GM23338 (cell line): ENCODE measurements at regions not wholly inside any gene's neighbourhood (a gene's known extent, or its start where the extent isn't known, plus 50 kb on each side); places are given as distances from the start of the nearest gene placed in this dataset.
A peak's percentile ranks its signal among the peaks of the same experiment; 100 is the strongest.

Source experiments
- ATAC-seq: fragments of 200-7000 bp; cut with Tn5 transposase; 3 replicates; pipeline ENCODE4 v1.9.1; 2020
- DNase-seq: peaks from one replicate; pipeline ENCODE4 v3.0.0-alpha.2; 2015; ENCODE audit warnings: low spot score
- H2AFZ ChIP-seq: fragments of 200-600 bp; sonication (generic); 2 replicates; pipeline ENCODE4 v1.8.0; 2016; ENCODE audit warnings: antibody characterized with exemption, mild to moderate bottlenecking, moderate library complexity
- H3F3A ChIP-seq: fragments of 200-600 bp; sonication (generic); replicated peaks from 2 replicates; pipeline ENCODE4 v1.8.0; 2017; ENCODE audit warnings: antibody characterized with exemption, mixed run types, low read depth
- H3K27ac ChIP-seq: fragments of 200-600 bp; sonication (generic); 2 replicates; pipeline ENCODE4 v1.6.1; 2016; ENCODE audit warnings: low read depth
- H3K27me3 ChIP-seq: fragments of 200-600 bp; sonication (generic); 2 replicates; pipeline ENCODE4 v1.8.0; 2016; ENCODE audit warnings: mild to moderate bottlenecking, mixed run types, moderate library complexity; ENCODE audit not compliant: insufficient read depth
- H3K36me3 ChIP-seq: fragments of 200-600 bp; sonication (generic); 2 replicates; pipeline ENCODE4 v1.8.0; 2016; ENCODE audit warnings: mild to moderate bottlenecking; ENCODE audit not compliant: insufficient read depth
- H3K4me1 ChIP-seq: fragments of 200-600 bp; sonication (generic); 2 replicates; pipeline ENCODE4 v1.8.0; 2016; ENCODE audit warnings: mild to moderate bottlenecking, moderate library complexity; ENCODE audit not compliant: insufficient read depth
- H3K4me2 ChIP-seq: fragments of 200-600 bp; sonication (generic); 2 replicates; pipeline ENCODE4 v1.7.1; 2017; ENCODE audit warnings: mixed run types
- H3K4me3 ChIP-seq: fragments of 200-600 bp; sonication (generic); 2 replicates; pipeline ENCODE4 v1.6.1; 2016; ENCODE audit warnings: mixed run types
- H3K79me2 ChIP-seq: fragments of 200-600 bp; sonication (generic); replicated peaks from 2 replicates; pipeline ENCODE4 v1.8.0; 2017; ENCODE audit warnings: mild to moderate bottlenecking; ENCODE audit not compliant: insufficient read depth
- H3K9me2 ChIP-seq: fragments of 200-600 bp; sonication (generic); 2 replicates; pipeline ENCODE4 v1.8.0; 2017; ENCODE audit not compliant: insufficient read depth
- H4K20me1 ChIP-seq: fragments of 200-600 bp; sonication (generic); replicated peaks from 2 replicates; pipeline ENCODE4 v1.8.0; 2017; ENCODE audit warnings: mild to moderate bottlenecking; ENCODE audit not compliant: insufficient read depth
- H3K27ac Mint-ChIP-seq: 2 replicates; pipeline ENCODE4 v1.8.0; 2020; ENCODE audit warnings: inconsistent platforms, mild to moderate bottlenecking, moderate library complexity, mixed read lengths
- H3K27me3 Mint-ChIP-seq: 3 replicates; pipeline ENCODE4 v1.8.0; 2022; ENCODE audit warnings: low read depth, mild to moderate bottlenecking, moderate library complexity, mixed read lengths, inconsistent platforms; ENCODE audit not compliant: insufficient read depth, poor library complexity
- H3K36me3 Mint-ChIP-seq: 3 replicates; pipeline ENCODE4 v1.8.0; 2021; ENCODE audit warnings: low read depth, mild to moderate bottlenecking, inconsistent platforms, moderate library complexity, mixed read lengths
- H3K4me1 Mint-ChIP-seq: 3 replicates; pipeline ENCODE4 v1.8.0; 2020; ENCODE audit warnings: mild to moderate bottlenecking, inconsistent platforms, mixed read lengths
- H3K4me3 Mint-ChIP-seq: 3 replicates; pipeline ENCODE4 v1.8.0; 2021; ENCODE audit warnings: moderate library complexity, mild to moderate bottlenecking, inconsistent platforms, mixed read lengths
- H3K9me3 Mint-ChIP-seq: 3 replicates; pipeline ENCODE4 v1.8.0; 2020; ENCODE audit warnings: moderate library complexity, mild to moderate bottlenecking, inconsistent platforms, mixed read lengths
- CREB1 ChIP-seq: fragments of 250-450 bp; sonication (Bioruptor Pico); IDR thresholded peaks from 2 replicates; pipeline ENCODE4 v1.5.0; 2020; ENCODE audit warnings: low read depth, mild to moderate bottlenecking, moderate library complexity
- CTCF ChIP-seq, 2 experiments: fragments of 200-600 bp in 1 of 2; sonication (generic) in 1 of 2; conservative IDR thresholded peaks; 2 replicates each; pipeline versions ENCODE4 v1.5.1 to v1.6.1; 2016 to 2017; ENCODE audit warnings: antibody characterized with exemption in 2 of 2, low read depth in 2 of 2, mild to moderate bottlenecking in 2 of 2, moderate library complexity in 1 of 2
- EZH2 ChIP-seq: fragments of 200-600 bp; sonication (generic); IDR thresholded peaks from one replicate; pipeline ENCODE4 v1.8.0; 2017; ENCODE audit warnings: antibody characterized with exemption, mild to moderate bottlenecking, low read depth; ENCODE audit not compliant: unreplicated experiment
- EZH2phosphoT487 ChIP-seq: fragments of 200-600 bp; sonication (generic); IDR thresholded peaks from one replicate; pipeline ENCODE4 v1.8.1; 2018; ENCODE audit warnings: antibody characterized with exemption; ENCODE audit not compliant: unreplicated experiment
- JUNB ChIP-seq: IDR thresholded peaks from one replicate; pipeline ENCODE4 v1.6.1; 2016; ENCODE audit warnings: antibody characterized with exemption; ENCODE audit not compliant: unreplicated experiment
- NANOG ChIP-seq: IDR thresholded peaks from 2 replicates; pipeline ENCODE4 v1.6.1; 2016; ENCODE audit warnings: antibody characterized with exemption, borderline replicate concordance
- POLR2AphosphoS5 ChIP-seq: IDR thresholded peaks from 2 replicates; pipeline ENCODE4 v1.6.1; 2016; ENCODE audit warnings: antibody characterized with exemption, low read depth
- REST ChIP-seq: IDR thresholded peaks from one replicate; pipeline ENCODE4 v1.6.1; 2018; ENCODE audit warnings: antibody characterized with exemption; ENCODE audit not compliant: unreplicated experiment
- STAT1 ChIP-seq: IDR thresholded peaks from one replicate; pipeline ENCODE4 v1.6.1; 2016; ENCODE audit warnings: antibody characterized with exemption; ENCODE audit not compliant: unreplicated experiment
- ZNF114 ChIP-seq: fragments of 250-450 bp; sonication (Bioruptor Pico); IDR thresholded peaks from 2 replicates; pipeline ENCODE4 v1.5.0; 2020; ENCODE audit warnings: mild to moderate bottlenecking, moderate library complexity
- ZNF331 ChIP-seq: fragments of 250-450 bp; sonication (Bioruptor Pico); IDR thresholded peaks from 2 replicates; pipeline ENCODE4 v1.5.0; 2020; ENCODE audit warnings: low read depth, mild to moderate bottlenecking, moderate library complexity
- TF ChIP-seq, protein P1 (sequence below): fragments of 250-450 bp; sonication (Bioruptor Pico); IDR thresholded peaks from 2 replicates; pipeline ENCODE4 v1.5.0; 2020; ENCODE audit warnings: mild to moderate bottlenecking, moderate library complexity

DNA sequence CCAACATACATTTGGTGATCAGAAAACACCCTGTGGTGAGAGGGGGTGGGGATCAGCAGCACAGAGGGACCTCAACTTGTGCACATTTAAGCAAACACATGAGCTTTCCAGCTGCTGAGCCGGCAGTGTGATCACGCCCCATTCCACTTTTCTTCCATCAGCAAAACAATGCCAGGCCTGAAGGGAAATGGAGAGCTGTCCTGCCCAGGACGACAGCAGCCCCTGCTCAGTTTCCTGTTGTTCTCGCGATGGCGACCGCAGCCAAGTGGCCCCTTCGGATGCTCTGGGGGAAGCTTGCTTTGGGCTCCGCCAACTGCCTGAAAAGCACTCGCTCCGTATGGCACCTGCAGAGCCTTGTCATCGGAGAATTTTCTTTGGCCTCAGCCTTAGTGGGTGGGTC, 272.3 kb downstream of the FOXL1 start:
- no peaks in the 10 kb centered on the region for H3K4me1 Mint-ChIP-seq
- Histone ChIP-seq H3K36me3 (no peaks in the 10 kb centered on the region), H2AFZ (peak overlapping the region; percentile 72; the same call in 1 of the 2 replicates), H3K4me1 (no peaks in the 10 kb centered on the region), H3K9me2 (peaks cover 4% of the 10 kb centered on the region; the same call in 1 of the 2 replicates), H3K79me2 (no peaks in the 10 kb centered on the region), H3K27ac (no peak overlapping the region), H3K4me2 (no peak overlapping the region), H3K27me3 (no peaks in the 10 kb centered on the region), H3K4me3 (no peak overlapping the region), H3F3A (no peaks in the 10 kb centered on the region), H4K20me1 (no peaks in the 10 kb centered on the region)
- H3K27me3 Mint-ChIP-seq: peaks cover 5% of the 10 kb centered on the region
- no peak for ATAC-seq
- no peak overlapping the region for H3K4me3 Mint-ChIP-seq
- H3K27ac Mint-ChIP-seq: no peak overlapping the region
- H3K9me3 Mint-ChIP-seq: no peaks in the 10 kb centered on the region
- DNase-seq: no peak
- no peak for TF ChIP-seq NANOG
- no peaks in the 10 kb centered on the region for H3K36me3 Mint-ChIP-seq

DNA sequence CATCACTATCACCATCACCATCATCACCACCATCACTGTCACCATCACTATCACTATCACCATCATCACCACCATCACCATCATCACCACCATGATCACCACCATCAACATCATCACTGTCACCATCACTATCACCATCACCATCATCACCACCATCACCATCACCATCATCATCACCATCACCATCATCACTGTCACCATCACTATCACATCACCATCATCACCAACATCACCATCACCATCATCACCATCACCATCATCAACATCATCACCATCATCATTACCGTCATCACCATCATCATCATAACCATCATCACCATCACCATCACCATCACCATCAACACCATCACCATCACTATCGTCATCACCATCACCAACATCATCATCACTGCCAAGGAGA, 273.8 kb downstream of the FOXL1 start:
- DNase-seq: no peak
- Mint-ChIP-seq H3K27ac (no peak overlapping the region), H3K4me1 (no peaks in the 10 kb centered on the region), H3K36me3 (no peaks in the 10 kb centered on the region), H3K4me3 (no peak overlapping the region), H3K9me3 (no peaks in the 10 kb centered on the region), H3K27me3 (peaks cover 5% of the 10 kb centered on the region)
- Histone ChIP-seq H3K4me3 (no peak overlapping the region), H3K4me2 (no peak overlapping the region), H3K36me3 (no peaks in the 10 kb centered on the region), H3K27ac (no peak overlapping the region), H2AFZ (no peak overlapping the region), H3K4me1 (no peaks in the 10 kb centered on the region), H3K27me3 (no peaks in the 10 kb centered on the region), H3K9me2 (peaks cover 4% of the 10 kb centered on the region; the same call in 1 of the 2 replicates), H3F3A (no peaks in the 10 kb centered on the region), H3K79me2 (no peaks in the 10 kb centered on the region), H4K20me1 (no peaks in the 10 kb centered on the region)
- no peak for ATAC-seq
- TF ChIP-seq CREB1: no peak
- no peak for TF ChIP-seq JUNB
- TF ChIP-seq ZNF331 (CRISPR knock-in tag): no peak
- no peak for TF ChIP-seq POLR2AphosphoS5
- no peak for TF ChIP-seq EZH2
- no peak for TF ChIP-seq STAT1
- TF ChIP-seq EZH2phosphoT487: no peak
- TF ChIP-seq ZNF114 (CRISPR knock-in tag): no peak
- TF ChIP-seq, protein P1, sequence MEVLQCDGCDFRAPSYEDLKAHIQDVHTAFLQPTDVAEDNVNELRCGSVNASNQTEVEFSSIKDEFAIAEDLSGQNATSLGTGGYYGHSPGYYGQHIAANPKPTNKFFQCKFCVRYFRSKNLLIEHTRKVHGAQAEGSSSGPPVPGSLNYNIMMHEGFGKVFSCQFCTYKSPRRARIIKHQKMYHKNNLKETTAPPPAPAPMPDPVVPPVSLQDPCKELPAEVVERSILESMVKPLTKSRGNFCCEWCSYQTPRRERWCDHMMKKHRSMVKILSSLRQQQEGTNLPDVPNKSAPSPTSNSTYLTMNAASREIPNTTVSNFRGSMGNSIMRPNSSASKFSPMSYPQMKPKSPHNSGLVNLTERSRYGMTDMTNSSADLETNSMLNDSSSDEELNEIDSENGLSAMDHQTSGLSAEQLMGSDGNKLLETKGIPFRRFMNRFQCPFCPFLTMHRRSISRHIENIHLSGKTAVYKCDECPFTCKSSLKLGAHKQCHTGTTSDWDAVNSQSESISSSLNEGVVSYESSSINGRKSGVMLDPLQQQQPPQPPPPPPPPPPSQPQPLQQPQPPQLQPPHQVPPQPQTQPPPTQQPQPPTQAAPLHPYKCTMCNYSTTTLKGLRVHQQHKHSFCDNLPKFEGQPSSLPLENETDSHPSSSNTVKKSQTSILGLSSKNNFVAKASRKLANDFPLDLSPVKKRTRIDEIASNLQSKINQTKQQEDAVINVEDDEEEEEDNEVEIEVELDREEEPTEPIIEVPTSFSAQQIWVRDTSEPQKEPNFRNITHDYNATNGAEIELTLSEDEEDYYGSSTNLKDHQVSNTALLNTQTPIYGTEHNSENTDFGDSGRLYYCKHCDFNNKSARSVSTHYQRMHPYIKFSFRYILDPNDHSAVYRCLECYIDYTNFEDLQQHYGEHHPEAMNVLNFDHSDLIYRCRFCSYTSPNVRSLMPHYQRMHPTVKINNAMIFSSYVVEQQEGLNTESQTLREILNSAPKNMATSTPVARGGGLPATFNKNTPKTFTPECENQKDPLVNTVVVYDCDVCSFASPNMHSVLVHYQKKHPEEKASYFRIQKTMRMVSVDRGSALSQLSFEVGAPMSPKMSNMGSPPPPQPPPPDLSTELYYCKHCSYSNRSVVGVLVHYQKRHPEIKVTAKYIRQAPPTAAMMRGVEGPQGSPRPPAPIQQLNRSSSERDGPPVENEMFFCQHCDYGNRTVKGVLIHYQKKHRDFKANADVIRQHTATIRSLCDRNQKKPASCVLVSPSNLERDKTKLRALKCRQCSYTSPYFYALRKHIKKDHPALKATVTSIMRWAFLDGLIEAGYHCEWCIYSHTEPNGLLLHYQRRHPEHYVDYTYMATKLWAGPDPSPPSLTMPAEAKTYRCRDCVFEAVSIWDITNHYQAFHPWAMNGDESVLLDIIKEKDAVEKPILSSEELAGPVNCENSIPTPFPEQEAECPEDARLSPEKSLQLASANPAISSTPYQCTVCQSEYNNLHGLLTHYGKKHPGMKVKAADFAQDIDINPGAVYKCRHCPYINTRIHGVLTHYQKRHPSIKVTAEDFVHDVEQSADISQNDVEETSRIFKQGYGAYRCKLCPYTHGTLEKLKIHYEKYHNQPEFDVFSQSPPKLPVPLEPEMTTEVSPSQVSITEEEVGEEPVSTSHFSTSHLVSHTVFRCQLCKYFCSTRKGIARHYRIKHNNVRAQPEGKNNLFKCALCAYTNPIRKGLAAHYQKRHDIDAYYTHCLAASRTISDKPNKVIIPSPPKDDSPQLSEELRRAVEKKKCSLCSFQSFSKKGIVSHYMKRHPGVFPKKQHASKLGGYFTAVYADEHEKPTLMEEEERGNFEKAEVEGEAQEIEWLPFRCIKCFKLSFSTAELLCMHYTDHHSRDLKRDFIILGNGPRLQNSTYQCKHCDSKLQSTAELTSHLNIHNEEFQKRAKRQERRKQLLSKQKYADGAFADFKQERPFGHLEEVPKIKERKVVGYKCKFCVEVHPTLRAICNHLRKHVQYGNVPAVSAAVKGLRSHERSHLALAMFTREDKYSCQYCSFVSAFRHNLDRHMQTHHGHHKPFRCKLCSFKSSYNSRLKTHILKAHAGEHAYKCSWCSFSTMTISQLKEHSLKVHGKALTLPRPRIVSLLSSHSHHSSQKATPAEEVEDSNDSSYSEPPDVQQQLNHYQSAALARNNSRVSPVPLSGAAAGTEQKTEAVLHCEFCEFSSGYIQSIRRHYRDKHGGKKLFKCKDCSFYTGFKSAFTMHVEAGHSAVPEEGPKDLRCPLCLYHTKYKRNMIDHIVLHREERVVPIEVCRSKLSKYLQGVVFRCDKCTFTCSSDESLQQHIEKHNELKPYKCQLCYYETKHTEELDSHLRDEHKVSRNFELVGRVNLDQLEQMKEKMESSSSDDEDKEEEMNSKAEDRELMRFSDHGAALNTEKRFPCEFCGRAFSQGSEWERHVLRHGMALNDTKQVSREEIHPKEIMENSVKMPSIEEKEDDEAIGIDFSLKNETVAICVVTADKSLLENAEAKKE: no peak
- no peak for TF ChIP-seq CTCF (conservative IDR thresholded peaks at IDR 0.05; ENCODE audit: low read depth in 2 of 2)
- TF ChIP-seq REST: no peak
- no peak for TF ChIP-seq NANOG
